ENCODE measurements at regions not wholly inside any gene's neighbourhood (a gene's known extent, or its start where the extent isn't known, plus 50 kb on each side); places are given as distances from the start of the nearest gene placed in this dataset.

DNA sequence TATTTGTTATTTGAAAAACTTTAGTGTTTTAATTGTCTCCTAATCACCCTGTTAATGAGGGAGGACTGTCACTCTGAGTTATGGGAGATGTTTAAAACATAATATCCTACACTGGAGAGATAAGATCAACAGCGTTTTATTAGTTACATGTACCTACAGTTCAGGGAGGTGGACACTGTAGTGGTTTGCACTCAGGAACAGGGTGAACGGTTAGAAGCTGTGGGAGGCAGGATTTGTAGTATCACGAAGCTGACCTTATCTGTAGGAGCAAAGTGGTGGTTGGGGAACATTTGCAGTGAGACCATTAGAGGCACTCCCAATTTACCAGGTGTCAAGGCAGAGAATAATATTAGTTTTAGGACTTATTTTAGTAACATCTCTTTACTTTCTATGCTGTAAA, 193.3 kb upstream of the KCND2 start:
- no peak for TF ChIP-seq CTCF (IDR thresholded peaks at IDR 0.05)
- no peak for TF ChIP-seq ZFX (IDR thresholded peaks at IDR 0.05; ENCODE audit: borderline replicate concordance)

All from 22Rv1 (cell line).